GM19452 (cell line): ENCODE measurements at regions not wholly inside any gene's neighbourhood (a gene's known extent, or its start where the extent isn't known, plus 50 kb on each side); places are given as distances from the start of the nearest gene placed in this dataset.
"Not testable (repeated sequence)": the region's sequence is repeated elsewhere in the genome, so short reads cannot be mapped to it uniquely, and the experiment has no call there.

Experiments
- ATAC-seq: cut with Tn5 transposase; IDR thresholded peaks from one replicate; pipeline ENCODE4 v1.9.1; 2021; ENCODE audit not compliant: unreplicated experiment

GRCh38 chr15:66882251-66883020, 180.4 kb downstream of the SMAD6 start:
- no peak for ATAC-seq

- ATAC-seq, result no peak
Observed at GRCh38 chr15:66883284-66883911, 181.4 kb downstream of the SMAD6 start.

- ATAC-seq, result no peak
Observed at GRCh38 chr15:66884115-66884622, 181.2 kb upstream of the SMAD3 start.

- ATAC-seq, result no peak
Observed at GRCh38 chr15:66884661-66885237, 180.7 kb upstream of the SMAD3 start.

- ATAC-seq, result no peak
Observed at GRCh38 chr15:66885281-66885915, 180.0 kb upstream of the SMAD3 start.

- ATAC-seq, result no peak
Observed at GRCh38 chr15:66886241-66886675, 179.1 kb upstream of the SMAD3 start.

GRCh38 chr15:66886686-66887273, 178.6 kb upstream of the SMAD3 start:
- ATAC-seq, result no peak

- ATAC-seq, result not testable (repeated sequence)
Observed at GRCh38 chr15:66889298-66889697, 176.1 kb upstream of the SMAD3 start.

- no peak for ATAC-seq
Observed at GRCh38 chr15:66891776-66892175, 173.6 kb upstream of the SMAD3 start.

GRCh38 chr15:66893294-66893693, 172.1 kb upstream of the SMAD3 start:
- no peak for ATAC-seq

GRCh38 chr15:66894363-66894762, 171.0 kb upstream of the SMAD3 start:
- no peak for ATAC-seq

- ATAC-seq, result no peak
Observed at GRCh38 chr15:66894986-66895780, 170.2 kb upstream of the SMAD3 start.

GRCh38 chr15:66895794-66896453, 169.5 kb upstream of the SMAD3 start:
- no peak for ATAC-seq

- no peak for ATAC-seq
Observed at GRCh38 chr15:66896611-66897010, 168.8 kb upstream of the SMAD3 start.

GRCh38 chr15:66897416-66897815, 168.0 kb upstream of the SMAD3 start:
- no peak for ATAC-seq

- ATAC-seq, result no peak
Observed at GRCh38 chr15:66897971-66898370, 167.4 kb upstream of the SMAD3 start.

GRCh38 chr15:66898656-66899386, 166.6 kb upstream of the SMAD3 start:
- no peak for ATAC-seq

GRCh38 chr15:66899555-66900350, 165.6 kb upstream of the SMAD3 start:
- ATAC-seq, result no peak
